PC-9 (cell line): ENCODE measurements at regions not wholly inside any gene's neighbourhood (a gene's known extent, or its start where the extent isn't known, plus 50 kb on each side); places are given as distances from the start of the nearest gene placed in this dataset.
"Not testable (repeated sequence)": the region's sequence is repeated elsewhere in the genome, so short reads cannot be mapped to it uniquely, and the experiment has no call there.

Experiments
- BruUV-seq: library from RNA; stranded (reverse); fragments of 400-500 nt; replicated peaks from 2 replicates; lab custom pipeline; 2021; lab: Mats Ljungman, UMichigan
- CTCF ChIA-PET: fragments of 300-600 bp; sonication (Branson Sonifier 250); formaldehyde crosslinking; loops from one replicate; lab custom pipeline; 2022; ENCODE audit warnings: antibody characterized with exemption; lab: Charles Lee
- POLR2A ChIA-PET: fragments of 300-600 bp; sonication (Branson Sonifier 250); formaldehyde crosslinking; loops from one replicate; lab custom pipeline; 2022; ENCODE audit warnings: antibody characterized with exemption; ENCODE audit not compliant: unreplicated experiment; lab: Charles Lee
- DNase-seq, 2 experiments: peaks; one replicate each; pipeline versions ENCODE4 v3.0.0 to v3.0.0-alpha.2; 2015 to 2022; ENCODE audit warnings: mixed read lengths in 1 of 2
- H2AFZ ChIP-seq: fragments of 200-600 bp; sonication (generic); 2 replicates; pipeline ENCODE4 v1.8.1; 2017; ENCODE audit warnings: antibody characterized with exemption
- H3F3A ChIP-seq: fragments of 200-600 bp; sonication (generic); 2 replicates; pipeline ENCODE4 v1.8.1; 2017; ENCODE audit warnings: antibody characterized with exemption, mild to moderate bottlenecking, low read depth; ENCODE audit not compliant: insufficient read depth
- H3K27ac ChIP-seq: fragments of 200-600 bp; sonication (generic); 2 replicates; pipeline ENCODE4 v1.6.1; 2016; ENCODE audit warnings: mixed run types
- H3K27me3 ChIP-seq: fragments of 200-600 bp; sonication (generic); 2 replicates; pipeline ENCODE4 v1.6.1; 2016; ENCODE audit warnings: low read depth, mixed run types; ENCODE audit not compliant: insufficient read depth
- H3K36me3 ChIP-seq: fragments of 200-600 bp; sonication (generic); 2 replicates; pipeline ENCODE4 v1.6.1; 2016; ENCODE audit warnings: low read depth, mixed run types
- H3K4me1 ChIP-seq: fragments of 200-600 bp; sonication (generic); replicated peaks from 2 replicates; pipeline ENCODE4 v1.6.1; 2016; ENCODE audit warnings: mixed run types; ENCODE audit not compliant: insufficient read depth
- H3K4me2 ChIP-seq: fragments of 200-600 bp; sonication (generic); 2 replicates; pipeline ENCODE4 v1.6.1; 2017; ENCODE audit warnings: mixed run types
- H3K4me3 ChIP-seq: fragments of 200-600 bp; sonication (generic); 2 replicates; pipeline ENCODE4 v1.6.1; 2016; ENCODE audit warnings: mixed run types
- H3K79me2 ChIP-seq: fragments of 200-600 bp; sonication (generic); 2 replicates; pipeline ENCODE4 v1.6.1; 2017; ENCODE audit warnings: low read depth, mixed run types
- H3K9me2 ChIP-seq: fragments of 200-600 bp; sonication (generic); 2 replicates; pipeline ENCODE4 v1.8.1; 2017; ENCODE audit warnings: mild to moderate bottlenecking; ENCODE audit not compliant: insufficient read depth
- H3K9me3 ChIP-seq: fragments of 200-600 bp; sonication (generic); 2 replicates; pipeline ENCODE4 v1.8.1; 2016; ENCODE audit warnings: low read depth; ENCODE audit not compliant: insufficient read depth
- H4K20me1 ChIP-seq: fragments of 200-600 bp; sonication (generic); 2 replicates; pipeline ENCODE4 v1.8.1; 2017; ENCODE audit not compliant: insufficient read depth
- CTCF ChIP-seq: fragments of 200-600 bp; sonication (generic); conservative IDR thresholded peaks from 2 replicates; pipeline ENCODE4 v1.6.1; 2017; ENCODE audit warnings: mixed run types, antibody characterized with exemption, mild to moderate bottlenecking, moderate library complexity
- EZH2 ChIP-seq: fragments of 200-600 bp; sonication (generic); IDR thresholded peaks from 2 replicates; pipeline ENCODE4 v1.8.0; 2017; ENCODE audit warnings: antibody characterized with exemption, low read depth
- intact Hi-C: fragments of 100-400 bp; cut with micrococcal nuclease; formaldehyde crosslinking; loops from one replicate; pipeline ENCODE4 v1.10.0; 2022; ENCODE audit not compliant: unreplicated experiment

- Histone ChIP-seq H3K4me3 (no peak overlapping the region), H3K27me3 (no peaks in the 10 kb centered on the region), H3K4me1 (no peaks in the 10 kb centered on the region), H4K20me1 (no peaks in the 10 kb centered on the region), H3K9me3 (no peaks in the 10 kb centered on the region), H3K27ac (no peak overlapping the region), H3K36me3 (no peaks in the 10 kb centered on the region), H3K79me2 (no peaks in the 10 kb centered on the region), H3F3A (no peaks in the 10 kb centered on the region), H3K9me2 (no peaks in the 10 kb centered on the region), H2AFZ (no peak overlapping the region), H3K4me2 (no peak overlapping the region)
- TF ChIP-seq CTCF (no peak), EZH2 (no peak)
- POLR2A ChIA-PET: no interaction called here
- BruUV-seq: no TSS peak
- DNase-seq: no peak
- CTCF ChIA-PET: no interaction called here
- intact Hi-C loops: no loop called here
Observed at GRCh38 chr6:11447265-11447664, 90.3 kb upstream of the TMEM170B start.

- no peak for DNase-seq
- no peak overlapping the region for H3K4me3 ChIP-seq
- no peaks in the 10 kb centered on the region for H3K4me1 ChIP-seq
- H3F3A ChIP-seq: no peaks in the 10 kb centered on the region
- H2AFZ ChIP-seq: no peak overlapping the region
- no peaks in the 10 kb centered on the region for H3K36me3 ChIP-seq
- H3K9me2 ChIP-seq: no peaks in the 10 kb centered on the region
- ChIA-PET CTCF (no interaction called here), POLR2A (no interaction called here)
- H3K4me2 ChIP-seq: no peak overlapping the region
- H3K27ac ChIP-seq: no peak overlapping the region
- intact Hi-C loops: no loop called here
- H3K79me2 ChIP-seq: no peaks in the 10 kb centered on the region
- H4K20me1 ChIP-seq: no peaks in the 10 kb centered on the region
- no peaks in the 10 kb centered on the region for H3K9me3 ChIP-seq
- TF ChIP-seq CTCF (no peak), EZH2 (no peak)
- H3K27me3 ChIP-seq: no peaks in the 10 kb centered on the region
- BruUV-seq: no TSS peak
Observed at GRCh38 chr6:11445146-11445545, 92.4 kb upstream of the TMEM170B start.

- H2AFZ ChIP-seq, H3K4me2 ChIP-seq, H3K4me1 ChIP-seq, intact Hi-C loops, H3F3A ChIP-seq, H3K4me3 ChIP-seq, POLR2A ChIA-PET, DNase-seq, H3K9me2 ChIP-seq, BruUV-seq, H3K27me3 ChIP-seq, H3K79me2 ChIP-seq, H3K27ac ChIP-seq, H3K36me3 ChIP-seq, H3K9me3 ChIP-seq, H4K20me1 ChIP-seq: not testable (repeated sequence)
- CTCF ChIA-PET: interaction anchor here (0.7 kb wide), 2 partner anchors 73 to 496 kb away, joined by 4 to 7 read pairs; no protein-coding TSS in a partner anchor
Observed at GRCh38 chr6:11443125-11443524, 94.4 kb upstream of the TMEM170B start.

GRCh38 chr6:11442495-11442894 is 95.1 kb upstream of the TMEM170B start:
- Histone ChIP-seq H3K4me1 (no peaks in the 10 kb centered on the region), H3K27ac (no peak overlapping the region), H3K27me3 (no peaks in the 10 kb centered on the region), H3K9me3 (no peaks in the 10 kb centered on the region), H2AFZ (no peak overlapping the region), H3K36me3 (no peaks in the 10 kb centered on the region), H3K4me3 (no peak overlapping the region), H3K79me2 (no peaks in the 10 kb centered on the region), H3K9me2 (no peaks in the 10 kb centered on the region), H4K20me1 (no peaks in the 10 kb centered on the region), H3F3A (no peaks in the 10 kb centered on the region), H3K4me2 (no peak overlapping the region)
- BruUV-seq: no TSS peak
- POLR2A ChIA-PET: no interaction called here
- TF ChIP-seq EZH2 (no peak), CTCF (no peak)
- no peak for DNase-seq
- CTCF ChIA-PET: no interaction called here
- intact Hi-C loops: no loop called here
